ENCODE measurements at regions not wholly inside any gene's neighbourhood (a gene's known extent, or its start where the extent isn't known, plus 50 kb on each side); places are given as distances from the start of the nearest gene placed in this dataset.

- no peak for DNase-seq
These were observed 50.6 kb upstream of the PARD3B start for GRCh38 chr2:204494681-204495080.

- DNase-seq, result no peak
These were observed 49.9 kb upstream of the PARD3B start for GRCh38 chr2:204495381-204495780.

All from NCI-H1436 (cell line).